GM23338 (cell line): ENCODE measurements at regions not wholly inside any gene's neighbourhood (a gene's known extent, or its start where the extent isn't known, plus 50 kb on each side); places are given as distances from the start of the nearest gene placed in this dataset.

Source experiments
- ATAC-seq: fragments of 200-7000 bp; cut with Tn5 transposase; 3 replicates; pipeline ENCODE4 v1.9.1; 2020
- DNase-seq: peaks from one replicate; pipeline ENCODE4 v3.0.0-alpha.2; 2015; ENCODE audit warnings: low spot score
- H2AFZ ChIP-seq: fragments of 200-600 bp; sonication (generic); 2 replicates; pipeline ENCODE4 v1.8.0; 2016; ENCODE audit warnings: antibody characterized with exemption, mild to moderate bottlenecking, moderate library complexity
- H3F3A ChIP-seq: fragments of 200-600 bp; sonication (generic); replicated peaks from 2 replicates; pipeline ENCODE4 v1.8.0; 2017; ENCODE audit warnings: antibody characterized with exemption, mixed run types, low read depth
- H3K27ac ChIP-seq: fragments of 200-600 bp; sonication (generic); 2 replicates; pipeline ENCODE4 v1.6.1; 2016; ENCODE audit warnings: low read depth
- H3K27me3 ChIP-seq: fragments of 200-600 bp; sonication (generic); 2 replicates; pipeline ENCODE4 v1.8.0; 2016; ENCODE audit warnings: mild to moderate bottlenecking, mixed run types, moderate library complexity; ENCODE audit not compliant: insufficient read depth
- H3K36me3 ChIP-seq: fragments of 200-600 bp; sonication (generic); 2 replicates; pipeline ENCODE4 v1.8.0; 2016; ENCODE audit warnings: mild to moderate bottlenecking; ENCODE audit not compliant: insufficient read depth
- H3K4me1 ChIP-seq: fragments of 200-600 bp; sonication (generic); 2 replicates; pipeline ENCODE4 v1.8.0; 2016; ENCODE audit warnings: mild to moderate bottlenecking, moderate library complexity; ENCODE audit not compliant: insufficient read depth
- H3K4me2 ChIP-seq: fragments of 200-600 bp; sonication (generic); 2 replicates; pipeline ENCODE4 v1.7.1; 2017; ENCODE audit warnings: mixed run types
- H3K4me3 ChIP-seq: fragments of 200-600 bp; sonication (generic); 2 replicates; pipeline ENCODE4 v1.6.1; 2016; ENCODE audit warnings: mixed run types
- H3K79me2 ChIP-seq: fragments of 200-600 bp; sonication (generic); replicated peaks from 2 replicates; pipeline ENCODE4 v1.8.0; 2017; ENCODE audit warnings: mild to moderate bottlenecking; ENCODE audit not compliant: insufficient read depth
- H3K9me2 ChIP-seq: fragments of 200-600 bp; sonication (generic); 2 replicates; pipeline ENCODE4 v1.8.0; 2017; ENCODE audit not compliant: insufficient read depth
- H4K20me1 ChIP-seq: fragments of 200-600 bp; sonication (generic); replicated peaks from 2 replicates; pipeline ENCODE4 v1.8.0; 2017; ENCODE audit warnings: mild to moderate bottlenecking; ENCODE audit not compliant: insufficient read depth
- H3K27ac Mint-ChIP-seq: 2 replicates; pipeline ENCODE4 v1.8.0; 2020; ENCODE audit warnings: inconsistent platforms, mild to moderate bottlenecking, moderate library complexity, mixed read lengths
- H3K27me3 Mint-ChIP-seq: 3 replicates; pipeline ENCODE4 v1.8.0; 2022; ENCODE audit warnings: low read depth, mild to moderate bottlenecking, moderate library complexity, mixed read lengths, inconsistent platforms; ENCODE audit not compliant: insufficient read depth, poor library complexity
- H3K36me3 Mint-ChIP-seq: 3 replicates; pipeline ENCODE4 v1.8.0; 2021; ENCODE audit warnings: low read depth, mild to moderate bottlenecking, inconsistent platforms, moderate library complexity, mixed read lengths
- H3K4me1 Mint-ChIP-seq: 3 replicates; pipeline ENCODE4 v1.8.0; 2020; ENCODE audit warnings: mild to moderate bottlenecking, inconsistent platforms, mixed read lengths
- H3K4me3 Mint-ChIP-seq: 3 replicates; pipeline ENCODE4 v1.8.0; 2021; ENCODE audit warnings: moderate library complexity, mild to moderate bottlenecking, inconsistent platforms, mixed read lengths
- H3K9me3 Mint-ChIP-seq: 3 replicates; pipeline ENCODE4 v1.8.0; 2020; ENCODE audit warnings: moderate library complexity, mild to moderate bottlenecking, inconsistent platforms, mixed read lengths
- CREB1 ChIP-seq: fragments of 250-450 bp; sonication (Bioruptor Pico); IDR thresholded peaks from 2 replicates; pipeline ENCODE4 v1.5.0; 2020; ENCODE audit warnings: low read depth, mild to moderate bottlenecking, moderate library complexity
- ETS1 ChIP-seq: IDR thresholded peaks from 2 replicates; pipeline ENCODE4 v1.6.1; 2016; ENCODE audit warnings: antibody characterized with exemption
- EZH2 ChIP-seq: fragments of 200-600 bp; sonication (generic); IDR thresholded peaks from one replicate; pipeline ENCODE4 v1.8.0; 2017; ENCODE audit warnings: antibody characterized with exemption, mild to moderate bottlenecking, low read depth; ENCODE audit not compliant: unreplicated experiment
- EZH2phosphoT487 ChIP-seq: fragments of 200-600 bp; sonication (generic); IDR thresholded peaks from one replicate; pipeline ENCODE4 v1.8.1; 2018; ENCODE audit warnings: antibody characterized with exemption; ENCODE audit not compliant: unreplicated experiment
- JUNB ChIP-seq: IDR thresholded peaks from one replicate; pipeline ENCODE4 v1.6.1; 2016; ENCODE audit warnings: antibody characterized with exemption; ENCODE audit not compliant: unreplicated experiment
- NANOG ChIP-seq: IDR thresholded peaks from 2 replicates; pipeline ENCODE4 v1.6.1; 2016; ENCODE audit warnings: antibody characterized with exemption, borderline replicate concordance
- POLR2AphosphoS5 ChIP-seq: IDR thresholded peaks from 2 replicates; pipeline ENCODE4 v1.6.1; 2016; ENCODE audit warnings: antibody characterized with exemption, low read depth
- STAT1 ChIP-seq: IDR thresholded peaks from one replicate; pipeline ENCODE4 v1.6.1; 2016; ENCODE audit warnings: antibody characterized with exemption; ENCODE audit not compliant: unreplicated experiment
- ZNF114 ChIP-seq: fragments of 250-450 bp; sonication (Bioruptor Pico); IDR thresholded peaks from 2 replicates; pipeline ENCODE4 v1.5.0; 2020; ENCODE audit warnings: mild to moderate bottlenecking, moderate library complexity
- ZNF331 ChIP-seq: fragments of 250-450 bp; sonication (Bioruptor Pico); IDR thresholded peaks from 2 replicates; pipeline ENCODE4 v1.5.0; 2020; ENCODE audit warnings: low read depth, mild to moderate bottlenecking, moderate library complexity
- TF ChIP-seq, protein P1 (sequence below), 2 experiments: fragments of 200-600 bp in 1 of 2; sonication (generic) in 1 of 2; conservative IDR thresholded peaks; 2 replicates each; pipeline versions ENCODE4 v1.5.1 to v1.6.1; 2016 to 2017; ENCODE audit warnings: antibody characterized with exemption in 2 of 2, low read depth in 2 of 2, mild to moderate bottlenecking in 2 of 2, moderate library complexity in 1 of 2
- TF ChIP-seq, protein P2 (sequence below): fragments of 250-450 bp; sonication (Bioruptor Pico); IDR thresholded peaks from 2 replicates; pipeline ENCODE4 v1.5.0; 2020; ENCODE audit warnings: mild to moderate bottlenecking, moderate library complexity
- TF ChIP-seq, protein P3 (sequence below): IDR thresholded peaks from one replicate; pipeline ENCODE4 v1.6.1; 2018; ENCODE audit warnings: antibody characterized with exemption; ENCODE audit not compliant: unreplicated experiment

GRCh38 chr5:174288439-174288838 is 242.9 kb downstream of the NSG2 start:
- no peak overlapping the region for H3K27ac Mint-ChIP-seq
- H3K9me3 Mint-ChIP-seq, result no peaks in the 10 kb centered on the region
- TF ChIP-seq ETS1, result no peak
- TF ChIP-seq, protein P1, sequence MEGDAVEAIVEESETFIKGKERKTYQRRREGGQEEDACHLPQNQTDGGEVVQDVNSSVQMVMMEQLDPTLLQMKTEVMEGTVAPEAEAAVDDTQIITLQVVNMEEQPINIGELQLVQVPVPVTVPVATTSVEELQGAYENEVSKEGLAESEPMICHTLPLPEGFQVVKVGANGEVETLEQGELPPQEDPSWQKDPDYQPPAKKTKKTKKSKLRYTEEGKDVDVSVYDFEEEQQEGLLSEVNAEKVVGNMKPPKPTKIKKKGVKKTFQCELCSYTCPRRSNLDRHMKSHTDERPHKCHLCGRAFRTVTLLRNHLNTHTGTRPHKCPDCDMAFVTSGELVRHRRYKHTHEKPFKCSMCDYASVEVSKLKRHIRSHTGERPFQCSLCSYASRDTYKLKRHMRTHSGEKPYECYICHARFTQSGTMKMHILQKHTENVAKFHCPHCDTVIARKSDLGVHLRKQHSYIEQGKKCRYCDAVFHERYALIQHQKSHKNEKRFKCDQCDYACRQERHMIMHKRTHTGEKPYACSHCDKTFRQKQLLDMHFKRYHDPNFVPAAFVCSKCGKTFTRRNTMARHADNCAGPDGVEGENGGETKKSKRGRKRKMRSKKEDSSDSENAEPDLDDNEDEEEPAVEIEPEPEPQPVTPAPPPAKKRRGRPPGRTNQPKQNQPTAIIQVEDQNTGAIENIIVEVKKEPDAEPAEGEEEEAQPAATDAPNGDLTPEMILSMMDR (conservative IDR thresholded peaks at IDR 0.05; ENCODE audit: low read depth in 2 of 2), result no peak
- TF ChIP-seq, protein P2, sequence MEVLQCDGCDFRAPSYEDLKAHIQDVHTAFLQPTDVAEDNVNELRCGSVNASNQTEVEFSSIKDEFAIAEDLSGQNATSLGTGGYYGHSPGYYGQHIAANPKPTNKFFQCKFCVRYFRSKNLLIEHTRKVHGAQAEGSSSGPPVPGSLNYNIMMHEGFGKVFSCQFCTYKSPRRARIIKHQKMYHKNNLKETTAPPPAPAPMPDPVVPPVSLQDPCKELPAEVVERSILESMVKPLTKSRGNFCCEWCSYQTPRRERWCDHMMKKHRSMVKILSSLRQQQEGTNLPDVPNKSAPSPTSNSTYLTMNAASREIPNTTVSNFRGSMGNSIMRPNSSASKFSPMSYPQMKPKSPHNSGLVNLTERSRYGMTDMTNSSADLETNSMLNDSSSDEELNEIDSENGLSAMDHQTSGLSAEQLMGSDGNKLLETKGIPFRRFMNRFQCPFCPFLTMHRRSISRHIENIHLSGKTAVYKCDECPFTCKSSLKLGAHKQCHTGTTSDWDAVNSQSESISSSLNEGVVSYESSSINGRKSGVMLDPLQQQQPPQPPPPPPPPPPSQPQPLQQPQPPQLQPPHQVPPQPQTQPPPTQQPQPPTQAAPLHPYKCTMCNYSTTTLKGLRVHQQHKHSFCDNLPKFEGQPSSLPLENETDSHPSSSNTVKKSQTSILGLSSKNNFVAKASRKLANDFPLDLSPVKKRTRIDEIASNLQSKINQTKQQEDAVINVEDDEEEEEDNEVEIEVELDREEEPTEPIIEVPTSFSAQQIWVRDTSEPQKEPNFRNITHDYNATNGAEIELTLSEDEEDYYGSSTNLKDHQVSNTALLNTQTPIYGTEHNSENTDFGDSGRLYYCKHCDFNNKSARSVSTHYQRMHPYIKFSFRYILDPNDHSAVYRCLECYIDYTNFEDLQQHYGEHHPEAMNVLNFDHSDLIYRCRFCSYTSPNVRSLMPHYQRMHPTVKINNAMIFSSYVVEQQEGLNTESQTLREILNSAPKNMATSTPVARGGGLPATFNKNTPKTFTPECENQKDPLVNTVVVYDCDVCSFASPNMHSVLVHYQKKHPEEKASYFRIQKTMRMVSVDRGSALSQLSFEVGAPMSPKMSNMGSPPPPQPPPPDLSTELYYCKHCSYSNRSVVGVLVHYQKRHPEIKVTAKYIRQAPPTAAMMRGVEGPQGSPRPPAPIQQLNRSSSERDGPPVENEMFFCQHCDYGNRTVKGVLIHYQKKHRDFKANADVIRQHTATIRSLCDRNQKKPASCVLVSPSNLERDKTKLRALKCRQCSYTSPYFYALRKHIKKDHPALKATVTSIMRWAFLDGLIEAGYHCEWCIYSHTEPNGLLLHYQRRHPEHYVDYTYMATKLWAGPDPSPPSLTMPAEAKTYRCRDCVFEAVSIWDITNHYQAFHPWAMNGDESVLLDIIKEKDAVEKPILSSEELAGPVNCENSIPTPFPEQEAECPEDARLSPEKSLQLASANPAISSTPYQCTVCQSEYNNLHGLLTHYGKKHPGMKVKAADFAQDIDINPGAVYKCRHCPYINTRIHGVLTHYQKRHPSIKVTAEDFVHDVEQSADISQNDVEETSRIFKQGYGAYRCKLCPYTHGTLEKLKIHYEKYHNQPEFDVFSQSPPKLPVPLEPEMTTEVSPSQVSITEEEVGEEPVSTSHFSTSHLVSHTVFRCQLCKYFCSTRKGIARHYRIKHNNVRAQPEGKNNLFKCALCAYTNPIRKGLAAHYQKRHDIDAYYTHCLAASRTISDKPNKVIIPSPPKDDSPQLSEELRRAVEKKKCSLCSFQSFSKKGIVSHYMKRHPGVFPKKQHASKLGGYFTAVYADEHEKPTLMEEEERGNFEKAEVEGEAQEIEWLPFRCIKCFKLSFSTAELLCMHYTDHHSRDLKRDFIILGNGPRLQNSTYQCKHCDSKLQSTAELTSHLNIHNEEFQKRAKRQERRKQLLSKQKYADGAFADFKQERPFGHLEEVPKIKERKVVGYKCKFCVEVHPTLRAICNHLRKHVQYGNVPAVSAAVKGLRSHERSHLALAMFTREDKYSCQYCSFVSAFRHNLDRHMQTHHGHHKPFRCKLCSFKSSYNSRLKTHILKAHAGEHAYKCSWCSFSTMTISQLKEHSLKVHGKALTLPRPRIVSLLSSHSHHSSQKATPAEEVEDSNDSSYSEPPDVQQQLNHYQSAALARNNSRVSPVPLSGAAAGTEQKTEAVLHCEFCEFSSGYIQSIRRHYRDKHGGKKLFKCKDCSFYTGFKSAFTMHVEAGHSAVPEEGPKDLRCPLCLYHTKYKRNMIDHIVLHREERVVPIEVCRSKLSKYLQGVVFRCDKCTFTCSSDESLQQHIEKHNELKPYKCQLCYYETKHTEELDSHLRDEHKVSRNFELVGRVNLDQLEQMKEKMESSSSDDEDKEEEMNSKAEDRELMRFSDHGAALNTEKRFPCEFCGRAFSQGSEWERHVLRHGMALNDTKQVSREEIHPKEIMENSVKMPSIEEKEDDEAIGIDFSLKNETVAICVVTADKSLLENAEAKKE (CRISPR knock-in tag), result no peak
- no peak for TF ChIP-seq POLR2AphosphoS5
- TF ChIP-seq ZNF114 (CRISPR knock-in tag), result no peak
- TF ChIP-seq JUNB, result no peak
- TF ChIP-seq EZH2, result no peak
- TF ChIP-seq EZH2phosphoT487, result no peak
- no peak for TF ChIP-seq STAT1
- no peak for TF ChIP-seq CREB1 (CRISPR knock-in tag)
- TF ChIP-seq NANOG, result no peak
- TF ChIP-seq, protein P3, sequence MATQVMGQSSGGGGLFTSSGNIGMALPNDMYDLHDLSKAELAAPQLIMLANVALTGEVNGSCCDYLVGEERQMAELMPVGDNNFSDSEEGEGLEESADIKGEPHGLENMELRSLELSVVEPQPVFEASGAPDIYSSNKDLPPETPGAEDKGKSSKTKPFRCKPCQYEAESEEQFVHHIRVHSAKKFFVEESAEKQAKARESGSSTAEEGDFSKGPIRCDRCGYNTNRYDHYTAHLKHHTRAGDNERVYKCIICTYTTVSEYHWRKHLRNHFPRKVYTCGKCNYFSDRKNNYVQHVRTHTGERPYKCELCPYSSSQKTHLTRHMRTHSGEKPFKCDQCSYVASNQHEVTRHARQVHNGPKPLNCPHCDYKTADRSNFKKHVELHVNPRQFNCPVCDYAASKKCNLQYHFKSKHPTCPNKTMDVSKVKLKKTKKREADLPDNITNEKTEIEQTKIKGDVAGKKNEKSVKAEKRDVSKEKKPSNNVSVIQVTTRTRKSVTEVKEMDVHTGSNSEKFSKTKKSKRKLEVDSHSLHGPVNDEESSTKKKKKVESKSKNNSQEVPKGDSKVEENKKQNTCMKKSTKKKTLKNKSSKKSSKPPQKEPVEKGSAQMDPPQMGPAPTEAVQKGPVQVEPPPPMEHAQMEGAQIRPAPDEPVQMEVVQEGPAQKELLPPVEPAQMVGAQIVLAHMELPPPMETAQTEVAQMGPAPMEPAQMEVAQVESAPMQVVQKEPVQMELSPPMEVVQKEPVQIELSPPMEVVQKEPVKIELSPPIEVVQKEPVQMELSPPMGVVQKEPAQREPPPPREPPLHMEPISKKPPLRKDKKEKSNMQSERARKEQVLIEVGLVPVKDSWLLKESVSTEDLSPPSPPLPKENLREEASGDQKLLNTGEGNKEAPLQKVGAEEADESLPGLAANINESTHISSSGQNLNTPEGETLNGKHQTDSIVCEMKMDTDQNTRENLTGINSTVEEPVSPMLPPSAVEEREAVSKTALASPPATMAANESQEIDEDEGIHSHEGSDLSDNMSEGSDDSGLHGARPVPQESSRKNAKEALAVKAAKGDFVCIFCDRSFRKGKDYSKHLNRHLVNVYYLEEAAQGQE, result no peak
- no peak for TF ChIP-seq ZNF331 (CRISPR knock-in tag)
- H3K79me2 ChIP-seq, result no peaks in the 10 kb centered on the region
- no peak overlapping the region for H3K4me3 Mint-ChIP-seq
- no peaks in the 10 kb centered on the region for H3K4me1 Mint-ChIP-seq
- peaks cover 5% of the 10 kb centered on the region for H3K27me3 Mint-ChIP-seq
- H3K4me3 ChIP-seq, result no peak overlapping the region
- no peaks in the 10 kb centered on the region for H3K36me3 ChIP-seq
- ATAC-seq (no peak), DNase-seq (no peak)
- H3K27me3 ChIP-seq, result no peaks in the 10 kb centered on the region
- peaks cover 3% of the 10 kb centered on the region; the same call in 1 of the 2 replicates for H3K9me2 ChIP-seq
- H3K4me1 ChIP-seq, result no peaks in the 10 kb centered on the region
- H3K36me3 Mint-ChIP-seq, result no peaks in the 10 kb centered on the region
- H3F3A ChIP-seq, result no peaks in the 10 kb centered on the region
- H3K4me2 ChIP-seq, result no peak overlapping the region
- no peaks in the 10 kb centered on the region for H4K20me1 ChIP-seq
- H3K27ac ChIP-seq, result no peak overlapping the region
- H2AFZ ChIP-seq, result no peak overlapping the region
